RPMI7951 (cell line): ENCODE measurements at regions not wholly inside any gene's neighbourhood (a gene's known extent, or its start where the extent isn't known, plus 50 kb on each side); places are given as distances from the start of the nearest gene placed in this dataset.
"Not testable (repeated sequence)": the region's sequence is repeated elsewhere in the genome, so short reads cannot be mapped to it uniquely, and the experiment has no call there.

Experiments
- DNase-seq: peaks from one replicate; pipeline ENCODE4 v3.0.0-alpha.2; 2012; ENCODE audit warnings: low read depth

GRCh38 chr21:6060054-6060681, 4461.2 kb upstream of the TPTE start:
- not testable (repeated sequence) for DNase-seq

DNA sequence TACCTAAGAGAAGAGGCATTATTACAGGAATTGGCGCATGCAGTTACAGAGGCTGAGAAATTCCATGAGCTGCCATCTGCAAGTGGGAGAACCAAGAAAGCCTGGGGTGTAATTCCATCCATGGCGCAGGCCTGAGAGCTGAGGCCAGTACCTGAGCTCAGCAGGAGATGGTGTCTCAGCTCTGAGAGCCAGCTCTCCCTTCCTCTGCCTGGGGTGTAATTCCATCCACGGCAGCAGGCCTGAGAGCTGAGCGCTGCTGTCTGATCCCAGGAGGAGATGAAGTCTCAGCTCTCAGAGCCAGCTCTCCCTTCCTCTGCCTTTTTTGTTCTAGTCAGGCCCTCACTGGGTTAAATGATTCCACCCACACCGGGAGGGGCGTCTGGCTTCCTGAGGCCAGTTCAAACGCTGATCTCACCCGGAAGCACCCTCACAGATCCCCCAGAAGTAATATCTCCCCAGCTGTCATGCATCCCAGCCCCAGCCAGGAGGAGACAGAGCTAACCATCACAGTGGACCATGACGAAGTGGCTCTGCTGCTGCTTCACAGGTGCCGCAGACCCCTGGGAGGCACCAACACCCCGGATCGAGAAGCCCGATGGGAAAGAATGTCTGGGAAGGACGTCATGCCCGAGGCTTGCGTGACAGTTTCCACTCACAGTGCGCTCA, 4454.9 kb upstream of the TPTE start:
- DNase-seq, result not testable (repeated sequence)

DNA sequence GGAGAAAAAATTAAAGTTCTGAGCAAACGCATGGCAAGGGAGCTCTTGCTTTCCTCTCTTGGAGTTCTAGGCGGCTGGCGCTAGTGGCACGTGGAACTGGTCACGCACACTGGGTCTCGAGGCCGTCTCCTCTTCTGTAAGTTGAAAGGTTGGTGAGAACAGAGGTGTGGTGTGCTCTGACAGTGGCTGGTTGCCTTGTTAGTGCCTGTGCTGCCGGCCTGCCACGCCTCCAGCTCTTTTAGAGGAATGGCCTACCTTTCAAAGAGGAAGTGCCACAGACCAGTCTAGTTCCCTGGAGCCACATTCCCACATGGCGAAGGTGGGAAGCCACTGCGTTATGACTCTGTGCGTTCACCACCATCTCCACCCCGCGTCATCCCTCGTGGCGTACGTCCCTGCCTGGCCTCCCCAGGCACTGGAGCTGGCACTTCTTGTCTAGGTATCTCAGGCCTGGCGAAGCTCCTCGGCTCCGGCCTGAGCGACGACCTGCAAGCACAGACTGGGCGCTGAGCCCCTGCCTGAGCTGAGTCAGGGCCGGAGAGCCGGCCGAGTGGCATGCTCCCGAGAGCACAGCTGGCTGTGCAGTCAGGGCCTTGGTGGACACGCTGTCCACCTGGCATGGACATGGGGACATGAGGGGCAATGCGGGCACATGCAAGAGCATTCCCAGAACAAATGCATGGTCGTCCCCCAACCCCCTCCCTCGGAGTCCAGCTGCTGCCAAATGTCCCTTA, 4453.1 kb upstream of the TPTE start:
- DNase-seq, result not testable (repeated sequence)

GRCh38 chr21:6070213-6070612, 4451.2 kb upstream of the TPTE start:
- not testable (repeated sequence) for DNase-seq

GRCh38 chr21:6072691-6073090, 4448.7 kb upstream of the TPTE start:
- DNase-seq, result not testable (repeated sequence)

GRCh38 chr21:6073993-6074705, 4447.2 kb upstream of the TPTE start:
- DNase-seq, result not testable (repeated sequence)

- DNase-seq, result not testable (repeated sequence)
These were observed 4446.4 kb upstream of the TPTE start for GRCh38 chr21:6074935-6075334.

DNA sequence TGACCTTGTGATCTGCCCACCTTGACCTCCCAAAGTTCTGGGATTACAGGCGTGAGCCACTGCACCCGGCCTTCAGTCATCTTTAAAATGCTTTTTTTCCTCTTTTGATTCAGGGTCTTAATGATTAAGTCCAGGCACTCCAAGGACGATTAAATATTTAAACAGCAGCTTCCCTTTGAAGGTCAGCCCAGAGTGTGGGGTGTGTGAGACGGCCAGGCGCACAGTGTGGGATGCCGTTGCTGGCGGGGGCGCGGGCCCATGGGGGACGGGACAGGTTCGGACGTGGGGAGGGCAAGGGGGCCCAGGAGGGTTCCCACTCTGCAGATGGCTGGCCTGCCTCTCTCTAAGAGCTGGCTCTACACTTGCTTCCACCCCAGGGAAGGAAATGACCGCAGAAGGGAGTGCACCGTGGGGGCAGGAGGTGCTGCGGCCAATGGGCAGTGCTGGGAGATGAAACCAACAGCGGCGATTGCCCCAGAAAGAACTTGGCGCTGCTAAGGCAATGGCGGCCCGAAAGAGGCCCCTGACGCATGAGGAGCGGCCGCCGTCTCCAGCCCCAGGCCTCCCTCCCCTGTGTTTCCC, 4445.7 kb upstream of the TPTE start:
- DNase-seq, result not testable (repeated sequence)

- DNase-seq, result not testable (repeated sequence)
These were observed 4444.0 kb upstream of the TPTE start for GRCh38 chr21:6077358-6077757.

DNA sequence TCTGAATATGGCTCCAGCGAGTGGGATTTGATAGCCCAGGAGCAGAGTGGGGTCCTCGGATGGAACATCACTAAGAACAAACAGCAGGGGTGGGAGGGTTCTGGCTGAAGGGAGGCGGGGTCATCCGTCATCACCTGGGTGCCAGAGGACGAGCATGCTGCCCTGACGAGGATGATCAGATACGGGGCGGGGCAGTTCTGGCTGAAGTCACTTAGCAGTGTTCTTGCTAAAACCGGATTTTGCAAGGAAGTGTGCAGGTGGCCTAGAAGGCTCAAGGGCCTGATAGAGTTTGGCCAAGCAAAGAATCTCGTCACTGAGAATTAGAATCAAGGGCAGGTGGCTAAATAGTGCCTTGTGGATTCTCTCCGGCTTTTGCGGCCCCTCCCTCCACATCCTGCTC, 4442.5 kb upstream of the TPTE start:
- DNase-seq, result not testable (repeated sequence)

DNA sequence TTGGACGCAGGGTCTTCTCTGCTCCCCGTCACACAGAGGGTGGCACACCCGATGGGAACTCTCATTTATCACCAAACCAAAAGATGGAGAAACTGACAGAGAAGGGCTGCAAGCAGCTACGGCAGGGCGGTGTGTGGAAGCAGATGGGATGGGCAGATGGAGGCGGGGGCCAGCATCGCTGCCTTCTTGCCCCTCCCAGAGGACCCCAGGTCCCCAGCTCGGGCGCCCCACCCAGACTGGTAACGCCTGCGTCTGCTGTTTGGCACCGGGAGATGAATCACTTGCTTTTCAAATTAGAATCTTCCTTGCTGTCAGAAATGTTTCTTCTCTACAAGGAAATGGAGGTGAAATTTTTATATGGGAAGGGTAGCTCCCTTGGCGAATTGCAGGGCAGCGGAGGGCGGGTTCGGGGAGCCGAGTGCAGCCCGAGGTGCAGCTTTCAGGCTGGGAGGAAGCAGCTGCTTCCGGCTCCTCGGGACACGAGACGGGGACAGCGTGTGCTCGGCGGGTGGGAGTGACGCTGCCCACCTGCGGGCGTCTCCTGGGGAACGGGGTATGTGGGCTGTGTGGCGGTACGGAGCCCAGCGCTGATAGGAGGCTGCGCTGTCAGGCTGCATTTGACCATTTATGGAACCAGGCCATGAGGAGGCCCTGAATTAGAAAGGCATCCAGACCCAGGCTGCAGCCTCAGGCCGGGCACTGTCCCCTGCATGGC, 4440.3 kb upstream of the TPTE start:
- not testable (repeated sequence) for DNase-seq

- DNase-seq, result not testable (repeated sequence)
These were observed 4439.2 kb upstream of the TPTE start for GRCh38 chr21:6082166-6082565.

GRCh38 chr21:6083574-6084120, 4437.7 kb upstream of the TPTE start:
- DNase-seq, result not testable (repeated sequence)

GRCh38 chr21:6086038-6086437, 4435.3 kb upstream of the TPTE start:
- DNase-seq, result not testable (repeated sequence)

- DNase-seq, result not testable (repeated sequence)
These were observed 4433.7 kb upstream of the TPTE start for GRCh38 chr21:6087579-6088178.

DNA sequence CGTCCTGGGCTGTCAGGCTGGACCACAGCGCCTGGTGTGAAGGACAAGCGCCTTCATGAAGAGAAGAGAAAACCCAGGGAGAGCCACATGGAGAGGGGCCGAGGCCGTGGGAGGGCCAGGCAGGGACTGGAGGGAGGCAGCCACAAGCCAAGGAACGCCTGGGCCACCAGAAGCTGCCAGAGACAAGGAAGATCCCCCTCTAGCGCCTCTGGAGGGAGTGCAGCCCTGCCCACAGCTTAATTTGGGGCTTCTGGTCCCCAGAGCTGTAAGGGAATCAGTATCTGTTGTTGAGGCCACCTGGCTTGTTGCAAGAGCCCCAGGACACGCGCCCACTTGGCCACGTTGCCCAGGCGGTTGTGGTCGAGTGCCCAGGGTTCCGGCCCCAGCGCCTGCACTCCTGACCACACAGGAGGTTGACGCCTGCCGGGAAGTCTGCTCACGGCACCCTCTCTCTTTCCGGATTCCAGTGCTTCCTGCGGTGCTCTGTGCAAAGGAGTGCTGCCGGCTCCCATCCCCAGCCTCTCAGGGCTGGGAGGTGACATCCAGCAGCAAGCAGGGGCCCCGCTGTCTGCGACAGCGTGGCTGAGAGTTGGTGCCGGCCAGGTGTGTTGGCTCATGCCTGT, 4431.0 kb upstream of the TPTE start:
- not testable (repeated sequence) for DNase-seq

DNA sequence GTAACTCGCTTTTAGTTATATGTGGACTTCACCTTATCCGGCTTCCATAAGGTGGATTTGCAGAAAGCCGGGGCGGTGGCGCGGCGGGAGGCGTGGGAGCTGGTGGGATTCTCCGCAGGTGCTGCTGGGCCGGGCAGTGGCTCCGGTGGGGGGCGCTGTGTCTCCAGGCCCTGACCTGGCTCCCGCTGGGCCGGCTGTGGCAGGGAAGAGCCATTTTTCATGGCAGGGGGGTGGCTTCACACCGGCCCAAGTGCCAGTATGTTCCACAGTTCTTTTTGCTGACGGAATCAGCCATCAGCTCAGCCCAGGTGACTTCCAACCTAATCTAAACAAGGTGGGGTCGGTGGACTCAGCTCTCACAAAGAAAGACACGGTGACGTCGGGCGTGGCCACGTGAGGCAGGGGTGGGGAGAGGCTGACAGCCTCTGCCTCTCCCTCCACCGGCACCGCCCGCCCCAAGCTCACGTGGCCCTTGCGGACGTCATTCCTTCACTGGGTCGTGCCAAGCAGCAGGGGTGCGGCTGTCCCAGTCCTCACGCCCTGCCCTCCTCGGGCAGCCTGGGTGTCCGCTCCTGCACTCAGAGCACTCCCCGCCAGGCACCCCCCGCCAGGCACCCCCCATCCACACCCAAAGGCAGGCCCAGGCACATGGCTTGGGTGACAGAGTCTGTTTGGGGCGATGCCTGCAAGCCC, 4429.9 kb upstream of the TPTE start:
- not testable (repeated sequence) for DNase-seq

DNA sequence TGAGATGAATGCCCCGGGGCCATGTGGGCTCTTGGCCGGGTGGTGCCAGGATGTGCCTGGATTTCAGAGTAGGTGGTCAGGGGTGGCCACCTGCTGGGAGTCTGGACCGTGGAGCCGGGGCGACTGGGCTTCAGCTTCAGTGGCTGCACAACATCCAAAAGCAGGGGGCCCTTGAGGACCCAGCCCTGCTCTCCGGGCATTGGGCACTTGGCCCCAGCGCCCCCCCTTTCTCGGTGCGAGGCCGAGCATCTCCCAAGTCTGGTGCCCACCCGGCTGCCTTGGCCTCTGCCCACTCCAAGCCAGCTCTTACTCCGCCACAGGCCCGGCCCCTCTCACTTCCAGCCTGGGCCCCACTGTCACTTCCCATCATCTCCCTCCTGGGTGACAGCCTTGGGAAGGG, 4429.0 kb upstream of the TPTE start:
- not testable (repeated sequence) for DNase-seq

DNA sequence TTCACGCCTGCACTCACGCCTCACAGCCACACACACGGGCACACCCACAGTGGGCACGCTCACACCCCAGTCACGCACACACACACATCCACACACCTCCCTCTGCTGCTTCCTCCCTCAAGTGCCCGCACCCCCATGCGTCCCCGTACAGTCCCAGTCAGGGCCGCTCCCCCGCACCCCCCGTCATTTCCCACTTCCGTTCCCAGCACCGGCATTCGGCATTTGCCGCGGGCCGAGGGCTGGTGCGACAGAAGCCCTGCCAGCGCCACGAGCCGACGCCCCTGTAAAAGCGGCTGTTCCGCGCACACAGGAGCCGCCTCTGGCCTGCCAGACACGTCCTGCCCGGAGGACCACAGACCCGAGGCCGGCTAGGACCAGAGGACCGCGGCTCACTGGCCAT, 4428.0 kb upstream of the TPTE start:
- DNase-seq, result not testable (repeated sequence)
